GM12878 (cell line): ENCODE measurements at regions not wholly inside any gene's neighbourhood (a gene's known extent, or its start where the extent isn't known, plus 50 kb on each side); places are given as distances from the start of the nearest gene placed in this dataset.

Experiments used
- ATAC-seq: fragments of 200-7000 bp; cut with Tn5 transposase; 3 replicates; pipeline ENCODE4 v1.9.1; 2020; ENCODE audit warnings: mild to moderate bottlenecking, moderate library complexity
- BruUV-seq: library from RNA; stranded (reverse); fragments of 400-500 nt; replicated peaks from 2 replicates; lab custom pipeline; 2021; lab: Mats Ljungman, UMichigan
- CTCF ChIA-PET: fragments of 300-600 bp; sonication (Branson Sonifier 250); formaldehyde crosslinking; extraction: SDS; loops from one replicate; lab custom pipeline; 2021; ENCODE audit warnings: inconsistent platforms; lab: Yijun Ruan, JAX
- POLR2A ChIA-PET: fragments of 350-600 bp; formaldehyde crosslinking; extraction: SDS; loops from one replicate; lab custom pipeline; 2021; ENCODE audit warnings: inconsistent platforms; lab: Charles Lee
- RAD21 ChIA-PET: fragments of 300-600 bp; sonication (Branson Sonifier 250); formaldehyde crosslinking; loops from one replicate; lab custom pipeline; 2023; ENCODE audit warnings: antibody characterized with exemption; ENCODE audit not compliant: unreplicated experiment; lab: Charles Lee
- SMC1A ChIA-PET: fragments of 300-600 bp; sonication (Branson Sonifier 250); formaldehyde crosslinking; loops from one replicate; lab custom pipeline; 2023; ENCODE audit not compliant: unreplicated experiment, uncharacterized antibody; lab: Charles Lee
- DNase-seq: peaks from one replicate; pipeline ENCODE4 v3.0.0-alpha.2; 2011; ENCODE audit warnings: low read depth, low spot score
- FAIRE-seq: peaks from 3 replicates; lab custom pipeline; 2011; peaks lifted over from hg19 to GRCh38; lab: Jason Lieb, UNC
- H2AFZ ChIP-seq: 2 replicates; pipeline ENCODE4 v1.6.0; 2011; ENCODE audit warnings: low read depth, low read length, control low read depth; ENCODE audit not compliant: control insufficient read depth
- H3K27ac ChIP-seq: 2 replicates; pipeline ENCODE4 v1.5.1; 2011; ENCODE audit warnings: control low read depth; ENCODE audit not compliant: control insufficient read depth, insufficient read depth
- H3K27me3 ChIP-seq, 2 experiments: replicated peaks in 1 of 2; 2 replicates each; pipeline versions ENCODE4 v1.6.0 to v1.6.1; 2011; ENCODE audit warnings: low read length in 1 of 2; ENCODE audit not compliant: control insufficient read depth in 2 of 2, insufficient read depth in 2 of 2
- H3K36me3 ChIP-seq, 2 experiments: 2 replicates each; pipeline ENCODE4 v1.5.1; 2011; ENCODE audit warnings: low read length in 1 of 2; ENCODE audit not compliant: control insufficient read depth in 2 of 2, insufficient read depth in 2 of 2
- H3K4me1 ChIP-seq: 2 replicates; pipeline ENCODE4 v1.6.1; 2011; ENCODE audit warnings: mild to moderate bottlenecking, low read length, moderate library complexity, mixed read lengths; ENCODE audit not compliant: control insufficient read depth, insufficient read depth
- H3K4me2 ChIP-seq: 2 replicates; pipeline ENCODE4 v1.6.0; 2011; ENCODE audit warnings: control low read depth; ENCODE audit not compliant: control insufficient read depth, insufficient read depth
- H3K4me3 ChIP-seq: fragments of 200-600 bp; sonication (generic); 2 replicates; pipeline ENCODE4 v1.5.1; 2016
- H3K79me2 ChIP-seq: 2 replicates; pipeline ENCODE4 v1.6.0; 2011; ENCODE audit warnings: low read length; ENCODE audit not compliant: control insufficient read depth, insufficient read depth
- H3K9ac ChIP-seq: 2 replicates; pipeline ENCODE4 v1.8.0; 2011; ENCODE audit warnings: low read length, control low read depth, mixed read lengths; ENCODE audit not compliant: control insufficient read depth, insufficient read depth
- H3K9me3 ChIP-seq: replicated peaks from 3 replicates; pipeline ENCODE4 v1.5.1; 2011; ENCODE audit warnings: mild to moderate bottlenecking, low read length; ENCODE audit not compliant: control insufficient read depth, insufficient read depth
- H4K20me1 ChIP-seq: 2 replicates; pipeline ENCODE4 v1.6.0; 2011; ENCODE audit not compliant: control insufficient read depth, insufficient read depth
- CBX5 ChIP-seq: sonication (generic); IDR thresholded peaks from 2 replicates; pipeline ENCODE4 v1.6.1; 2016; ENCODE audit warnings: low read depth, moderate library complexity, mild to moderate bottlenecking, inconsistent platforms
- CHD1 ChIP-seq: IDR thresholded peaks from 2 replicates; pipeline ENCODE4 v1.6.1; 2012; ENCODE audit warnings: low read depth, low read length, improper control_type of control experiment
- FOS ChIP-seq: IDR thresholded peaks from 3 replicates; pipeline ENCODE4 v1.6.1; 2011; ENCODE audit warnings: borderline replicate concordance; ENCODE audit not compliant: insufficient read length; ENCODE audit errors: extremely low read depth
- GABPA ChIP-seq: IDR thresholded peaks from 2 replicates; pipeline ENCODE4 v1.6.1; 2014; ENCODE audit warnings: antibody characterized with exemption, low read depth, mild to moderate bottlenecking, inconsistent platforms
- MAX ChIP-seq: IDR thresholded peaks from 2 replicates; pipeline ENCODE4 v1.6.1; 2012; ENCODE audit warnings: low read depth, low read length, improper control_type of control experiment
- MYC ChIP-seq: IDR thresholded peaks from 2 replicates; pipeline ENCODE4 v1.6.1; 2011; ENCODE audit warnings: mild to moderate bottlenecking, low read length, moderate library complexity, inconsistent platforms; ENCODE audit not compliant: insufficient read depth, insufficient replicate concordance, insufficient read length, severe bottlenecking
- NFIC ChIP-seq: IDR thresholded peaks from 2 replicates; pipeline ENCODE4 v1.6.1; 2012; ENCODE audit warnings: low read depth, mild to moderate bottlenecking, inconsistent platforms, low read length, moderate library complexity
- NR2C1 ChIP-seq: fragments of 450-650 bp; IDR thresholded peaks from 2 replicates; pipeline ENCODE4 v1.6.1; 2017; ENCODE audit warnings: antibody characterized with exemption, mild to moderate bottlenecking, moderate library complexity
- RBBP5 ChIP-seq: fragments of 200-600 bp; sonication (generic); conservative IDR thresholded peaks from 2 replicates; pipeline ENCODE4 v1.6.1; 2016
- REST ChIP-seq: IDR thresholded peaks from 2 replicates; pipeline ENCODE4 v1.6.1; 2012; ENCODE audit warnings: mild to moderate bottlenecking, low read depth, low read length
- STAT3 ChIP-seq: IDR thresholded peaks from 2 replicates; pipeline ENCODE4 v1.6.1; 2011; ENCODE audit warnings: low read depth, low read length, improper control_type of control experiment
- ZNF622 ChIP-seq: fragments of 450-650 bp; IDR thresholded peaks from 2 replicates; pipeline ENCODE4 v1.6.1; 2017; ENCODE audit warnings: mild to moderate bottlenecking, inconsistent platforms
- WGBS: methylation state at CpG from one replicate; pipeline ENCODE4 v1.1.6; 2016; ENCODE audit warnings: low lambda C conversion rate; ENCODE audit not compliant: insufficient replicate concordance, insufficient coverage; ENCODE audit errors: missing lambda C conversion rate; 5-methylcytosine and 5-hydroxymethylcytosine counted together
- in situ Hi-C: fragments of 300-500 bp; cut with MboI; formaldehyde crosslinking; loops from 9 replicates; pipeline ENCODE4 v1.14.3; 2018; ENCODE audit warnings: mixed read lengths
- intact Hi-C: fragments of 100-400 bp; cut with micrococcal nuclease; formaldehyde crosslinking; loops from one replicate; pipeline ENCODE4 v1.14.2; 2022; ENCODE audit not compliant: unreplicated experiment

- no peak for FAIRE-seq
- POLR2A ChIA-PET = no interaction called here
- ATAC-seq = no peak
Measured at GRCh38 chr7:34371922-34372321, 286.1 kb upstream of the NPSR1 start.

More at GRCh38 chr7:34371922-34372321, 286.1 kb upstream of the NPSR1 start:
- H3K79me2 ChIP-seq = no peaks in the 10 kb centered on the region
- TF ChIP-seq ZNF622 (no peak), RBBP5 (no peak), FOS (no peak), CBX5 (no peak), NFIC (no peak), REST (no peak), MAX (no peak), STAT3 (no peak), MYC (no peak), GABPA (no peak), CHD1 (no peak), NR2C1 (no peak)
- TF ChIP-seq, all 136 proteins: peak for 0
- Histone ChIP-seq H2AFZ (no peak overlapping the region), H3K9ac (no peak overlapping the region), H3K9me3 (no peaks in the 10 kb centered on the region), H3K27ac (no peak overlapping the region), H3K36me3 (no peaks in the 10 kb centered on the region), H3K4me2 (no peak overlapping the region), H3K4me1 (no peaks in the 10 kb centered on the region), H3K27me3 (no peaks in the 10 kb centered on the region), H4K20me1 (no peaks in the 10 kb centered on the region), H3K4me3 (no peak overlapping the region)
- no peak for DNase-seq
- ChIA-PET RAD21 (no interaction called here), SMC1A (no interaction called here), CTCF (no interaction called here)
- BruUV-seq = no TSS peak
- WGBS = 60% methylated on average over 4 of the region's 4 CpGs
- in situ Hi-C loops (no loop called here), intact Hi-C loops (no loop called here)
